ENCODE measurements at regions not wholly inside any gene's neighbourhood (a gene's known extent, or its start where the extent isn't known, plus 50 kb on each side); places are given as distances from the start of the nearest gene placed in this dataset.

GRCh38 chr6:40931931-40932330 lies 107.1 kb downstream of the UNC5CL start:
- no peaks in the 10 kb centered on the region for H3K4me1 ChIP-seq (ENCODE audit: control insufficient read depth in 2 of 2, insufficient read depth in 2 of 2, low read length in 2 of 2)
- no peaks in the 10 kb centered on the region for H3K36me3 Mint-ChIP-seq
- H3K27me3 Mint-ChIP-seq, result peaks cover 0 to 14% (median 4%) of the 10 kb centered on the region in 5 donors
- ATAC-seq (no peak), DNase-seq (no peak)
- intact Hi-C loops (cut with micrococcal nuclease), result no loop called here
- ChIA-PET CTCF (no interaction called here), POLR2A (no interaction called here)
- no peaks in the 10 kb centered on the region for H3K9me3 Mint-ChIP-seq
- no peaks in the 10 kb centered on the region for H3K9me3 ChIP-seq (ENCODE audit: control insufficient read depth in 2 of 3, low read length in 3 of 3)
- no peak overlapping the region for H3K27ac Mint-ChIP-seq
- H3K27ac ChIP-seq (ENCODE audit: low read depth, low read length), result no peak overlapping the region
- no peak overlapping the region for H3K4me3 ChIP-seq (ENCODE audit: low read length)
- no peaks in the 10 kb centered on the region for H3K36me3 ChIP-seq (ENCODE audit: control insufficient read depth in 2 of 3, insufficient read depth in 3 of 3, low read length in 3 of 3)
- no peaks in the 10 kb centered on the region for H3K4me1 Mint-ChIP-seq
- H3K27me3 ChIP-seq (ENCODE audit: control insufficient read depth in 2 of 2, insufficient read depth in 2 of 2, low read length in 2 of 2), result no peaks in the 10 kb centered on the region
- no peak overlapping the region for H3K4me3 Mint-ChIP-seq

- Mint-ChIP-seq H3K36me3 (no peaks in the 10 kb centered on the region), H3K27ac (no peak overlapping the region), H3K4me1 (peaks cover 0 to 2% (median 0%) of the 10 kb centered on the region in 7 donors), H3K9me3 (no peaks in the 10 kb centered on the region), H3K4me3 (no peak overlapping the region), H3K27me3 (peaks cover 1 to 19% (median 8%) of the 10 kb centered on the region in 5 donors)
- Histone ChIP-seq H3K27me3 (ENCODE audit: control insufficient read depth in 2 of 2, insufficient read depth in 2 of 2, low read length in 2 of 2) (no peaks in the 10 kb centered on the region), H3K4me3 (ENCODE audit: low read length) (no peak overlapping the region), H3K36me3 (ENCODE audit: control insufficient read depth in 2 of 3, insufficient read depth in 3 of 3, low read length in 3 of 3) (no peaks in the 10 kb centered on the region), H3K27ac (ENCODE audit: low read depth, low read length) (no peak overlapping the region), H3K9me3 (ENCODE audit: control insufficient read depth in 2 of 3, low read length in 3 of 3) (no peaks in the 10 kb centered on the region), H3K4me1 (ENCODE audit: control insufficient read depth in 2 of 2, insufficient read depth in 2 of 2, low read length in 2 of 2) (no peaks in the 10 kb centered on the region)
- intact Hi-C loops (cut with micrococcal nuclease), result no loop called here
- ChIA-PET POLR2A (no interaction called here), CTCF (no interaction called here)
- ATAC-seq (no peak), DNase-seq (no peak)
Observed at GRCh38 chr6:40930555-40930954, 108.5 kb downstream of the UNC5CL start.

- H3K4me3 ChIP-seq (ENCODE audit: low read length), result no peak overlapping the region
- Mint-ChIP-seq H3K9me3 (no peaks in the 10 kb centered on the region), H3K36me3 (no peaks in the 10 kb centered on the region), H3K4me1 (peaks cover 0 to 2% (median 0%) of the 10 kb centered on the region in 7 donors), H3K27ac (no peak overlapping the region), H3K27me3 (peaks cover 6 to 21% (median 10%) of the 10 kb centered on the region in 5 donors), H3K4me3 (no peak overlapping the region)
- DNase-seq (no peak), ATAC-seq (no peak)
- H3K36me3 ChIP-seq (ENCODE audit: control insufficient read depth in 2 of 3, insufficient read depth in 3 of 3, low read length in 3 of 3), result no peaks in the 10 kb centered on the region
- POLR2A ChIA-PET, result no interaction called here
- intact Hi-C loops (cut with micrococcal nuclease), result no loop called here
- no peak overlapping the region for H3K27ac ChIP-seq (ENCODE audit: low read depth, low read length)
- H3K4me1 ChIP-seq (ENCODE audit: control insufficient read depth in 2 of 2, insufficient read depth in 2 of 2, low read length in 2 of 2), result no peaks in the 10 kb centered on the region
- H3K27me3 ChIP-seq (ENCODE audit: control insufficient read depth in 2 of 2, insufficient read depth in 2 of 2, low read length in 2 of 2), result no peaks in the 10 kb centered on the region
- no peaks in the 10 kb centered on the region for H3K9me3 ChIP-seq (ENCODE audit: control insufficient read depth in 2 of 3, low read length in 3 of 3)
- CTCF ChIA-PET, result no interaction called here
Observed at GRCh38 chr6:40930045-40930444, 109.0 kb downstream of the UNC5CL start.

DNA sequence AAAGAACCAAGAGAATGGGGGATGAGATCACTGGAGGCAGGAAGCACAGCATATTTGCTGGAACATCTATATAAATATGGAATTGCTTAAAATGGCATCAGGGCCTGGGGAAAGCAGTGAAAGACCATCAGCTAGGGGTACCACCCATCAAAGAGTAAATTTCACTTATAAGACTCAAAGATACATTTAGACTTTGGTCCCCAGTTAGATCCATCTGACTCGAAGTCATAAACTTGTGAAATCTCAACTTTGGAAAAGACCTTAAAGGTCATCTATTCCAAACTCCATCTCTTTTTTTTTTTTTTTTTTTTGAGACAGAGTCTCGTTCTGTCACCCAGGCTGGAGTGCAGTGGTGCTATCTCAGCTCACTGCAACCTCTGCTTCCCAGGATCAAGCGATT lies 109.8 kb downstream of the UNC5CL start:
- H3K9me3 ChIP-seq (ENCODE audit: control insufficient read depth in 2 of 3, low read length in 3 of 3), result no peaks in the 10 kb centered on the region
- no peak for ATAC-seq
- H3K36me3 Mint-ChIP-seq, result no peaks in the 10 kb centered on the region
- H3K9me3 Mint-ChIP-seq, result no peaks in the 10 kb centered on the region
- DNase-seq, result no peak
- H3K4me3 Mint-ChIP-seq, result no peak overlapping the region
- H3K27ac Mint-ChIP-seq, result no peak overlapping the region
- no peak overlapping the region for H3K27ac ChIP-seq (ENCODE audit: low read depth, low read length)
- ChIA-PET POLR2A (no interaction called here), CTCF (no interaction called here)
- no peak overlapping the region for H3K4me3 ChIP-seq (ENCODE audit: low read length)
- no peaks in the 10 kb centered on the region for H3K27me3 ChIP-seq (ENCODE audit: control insufficient read depth in 2 of 2, insufficient read depth in 2 of 2, low read length in 2 of 2)
- intact Hi-C loops (cut with micrococcal nuclease), result no loop called here
- peaks cover 0 to 2% (median 0%) of the 10 kb centered on the region in 7 donors for H3K4me1 Mint-ChIP-seq
- peaks cover 5 to 19% (median 9%) of the 10 kb centered on the region in 5 donors for H3K27me3 Mint-ChIP-seq
- H3K36me3 ChIP-seq (ENCODE audit: control insufficient read depth in 2 of 3, insufficient read depth in 3 of 3, low read length in 3 of 3), result no peaks in the 10 kb centered on the region
- H3K4me1 ChIP-seq (ENCODE audit: control insufficient read depth in 2 of 2, insufficient read depth in 2 of 2, low read length in 2 of 2), result no peaks in the 10 kb centered on the region

GRCh38 chr6:40928763-40929162 lies 110.3 kb downstream of the UNC5CL start:
- no peak for ATAC-seq
- no peaks in the 10 kb centered on the region for H3K36me3 ChIP-seq (ENCODE audit: control insufficient read depth in 2 of 3, insufficient read depth in 3 of 3, low read length in 3 of 3)
- H3K4me1 Mint-ChIP-seq, result peaks cover 0 to 2% (median 0%) of the 10 kb centered on the region in 7 donors

DNA sequence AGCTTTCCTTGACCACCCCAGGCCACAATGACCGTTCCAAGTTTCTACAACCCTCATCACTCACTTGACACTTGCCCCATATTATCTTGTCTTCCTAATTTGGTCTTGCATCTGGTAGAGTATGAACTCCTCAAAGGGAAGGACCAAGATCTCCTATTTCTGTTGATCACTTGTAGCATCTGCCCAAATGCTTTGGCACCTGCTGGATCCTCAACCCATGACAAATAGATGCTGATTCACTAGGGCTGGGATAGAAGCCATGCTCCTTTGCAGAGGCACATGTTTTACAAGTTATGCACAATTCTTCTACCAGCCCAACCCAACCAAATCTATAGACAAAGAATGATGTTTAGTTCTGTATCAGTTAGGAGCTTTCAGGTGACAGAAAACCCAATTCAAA lies 110.7 kb downstream of the UNC5CL start:
- CTCF ChIA-PET, result no interaction called here
- H3K27me3 Mint-ChIP-seq, result peaks cover 4 to 19% (median 9%) of the 10 kb centered on the region in 5 donors
- POLR2A ChIA-PET, result no interaction called here
- DNase-seq, result no peak
- H3K9me3 Mint-ChIP-seq, result no peaks in the 10 kb centered on the region
- ATAC-seq, result no peak
- no peaks in the 10 kb centered on the region for H3K36me3 Mint-ChIP-seq
- Histone ChIP-seq H3K27me3 (ENCODE audit: control insufficient read depth in 2 of 2, insufficient read depth in 2 of 2, low read length in 2 of 2) (no peaks in the 10 kb centered on the region), H3K4me3 (ENCODE audit: low read length) (no peak overlapping the region), H3K27ac (ENCODE audit: low read depth, low read length) (no peak overlapping the region), H3K36me3 (ENCODE audit: control insufficient read depth in 2 of 3, insufficient read depth in 3 of 3, low read length in 3 of 3) (no peaks in the 10 kb centered on the region), H3K4me1 (ENCODE audit: control insufficient read depth in 2 of 2, insufficient read depth in 2 of 2, low read length in 2 of 2) (no peaks in the 10 kb centered on the region), H3K9me3 (ENCODE audit: control insufficient read depth in 2 of 3, low read length in 3 of 3) (no peaks in the 10 kb centered on the region)
- H3K4me3 Mint-ChIP-seq, result no peak overlapping the region
- intact Hi-C loops (cut with micrococcal nuclease), result no loop called here
- no peak overlapping the region for H3K27ac Mint-ChIP-seq
- H3K4me1 Mint-ChIP-seq, result peaks cover 0 to 2% (median 0%) of the 10 kb centered on the region in 7 donors

More at GRCh38 chr6:40928763-40929162, 110.3 kb downstream of the UNC5CL start:
- Mint-ChIP-seq H3K27ac (no peak overlapping the region), H3K36me3 (no peaks in the 10 kb centered on the region), H3K9me3 (no peaks in the 10 kb centered on the region), H3K4me3 (no peak overlapping the region), H3K27me3 (peaks cover 4 to 19% (median 9%) of the 10 kb centered on the region in 5 donors)
- Histone ChIP-seq H3K4me3 (ENCODE audit: low read length) (no peak overlapping the region), H3K9me3 (ENCODE audit: control insufficient read depth in 2 of 3, low read length in 3 of 3) (no peaks in the 10 kb centered on the region), H3K27me3 (ENCODE audit: control insufficient read depth in 2 of 2, insufficient read depth in 2 of 2, low read length in 2 of 2) (no peaks in the 10 kb centered on the region), H3K27ac (ENCODE audit: low read depth, low read length) (no peak overlapping the region), H3K4me1 (ENCODE audit: control insufficient read depth in 2 of 2, insufficient read depth in 2 of 2, low read length in 2 of 2) (no peaks in the 10 kb centered on the region)
- intact Hi-C loops (cut with micrococcal nuclease), result no loop called here
- ChIA-PET CTCF (no interaction called here), POLR2A (no interaction called here)
- no peak for DNase-seq

- Mint-ChIP-seq H3K27me3 (peaks cover 4 to 19% (median 12%) of the 10 kb centered on the region in 5 donors), H3K4me3 (no peak overlapping the region), H3K36me3 (no peaks in the 10 kb centered on the region), H3K27ac (no peak overlapping the region), H3K9me3 (no peaks in the 10 kb centered on the region), H3K4me1 (peaks cover 0 to 2% (median 0%) of the 10 kb centered on the region in 7 donors)
- DNase-seq (no peak), ATAC-seq (no peak)
- Histone ChIP-seq H3K36me3 (ENCODE audit: control insufficient read depth in 2 of 3, insufficient read depth in 3 of 3, low read length in 3 of 3) (no peaks in the 10 kb centered on the region), H3K9me3 (ENCODE audit: control insufficient read depth in 2 of 3, low read length in 3 of 3) (no peaks in the 10 kb centered on the region), H3K4me1 (ENCODE audit: control insufficient read depth in 2 of 2, insufficient read depth in 2 of 2, low read length in 2 of 2) (no peaks in the 10 kb centered on the region), H3K4me3 (ENCODE audit: low read length) (no peak overlapping the region), H3K27me3 (ENCODE audit: control insufficient read depth in 2 of 2, insufficient read depth in 2 of 2, low read length in 2 of 2) (no peaks in the 10 kb centered on the region), H3K27ac (ENCODE audit: low read depth, low read length) (no peak overlapping the region)
- ChIA-PET POLR2A (no interaction called here), CTCF (no interaction called here)
- intact Hi-C loops (cut with micrococcal nuclease), result no loop called here
Observed at GRCh38 chr6:40925341-40925740, 113.7 kb downstream of the UNC5CL start.

All from naive thymus-derived CD4-positive, alpha-beta T cell (primary cell).